ENCODE measurements at regions not wholly inside any gene's neighbourhood (a gene's known extent, or its start where the extent isn't known, plus 50 kb on each side); places are given as distances from the start of the nearest gene placed in this dataset.

- Mint-ChIP-seq H3K4me3 (no peak overlapping the region), H3K27me3 (ENCODE audit: low read depth) (peaks cover 26% of the 10 kb centered on the region), H3K9me3 (peaks cover 10% of the 10 kb centered on the region), H3K36me3 (ENCODE audit: low read depth) (no peaks in the 10 kb centered on the region), H3K4me1 (no peaks in the 10 kb centered on the region), H3K27ac (no peak overlapping the region)
- no peak for TF ChIP-seq CTCF (IDR thresholded peaks at IDR 0.05; ENCODE audit: unreplicated experiment in 3 of 3)
Observed at GRCh38 chr22:26115266-26115665, 54.0 kb upstream of the SEZ6L start.

Measured in nephron (organoid).